HG03571 (cell line): ENCODE measurements at regions not wholly inside any gene's neighbourhood (a gene's known extent, or its start where the extent isn't known, plus 50 kb on each side); places are given as distances from the start of the nearest gene placed in this dataset.
A peak's percentile ranks its signal among the peaks of the same experiment; 100 is the strongest.

Experiments
- ATAC-seq: cut with Tn5 transposase; IDR thresholded peaks from one replicate; pipeline ENCODE4 v1.9.1; 2021; ENCODE audit not compliant: unreplicated experiment

DNA sequence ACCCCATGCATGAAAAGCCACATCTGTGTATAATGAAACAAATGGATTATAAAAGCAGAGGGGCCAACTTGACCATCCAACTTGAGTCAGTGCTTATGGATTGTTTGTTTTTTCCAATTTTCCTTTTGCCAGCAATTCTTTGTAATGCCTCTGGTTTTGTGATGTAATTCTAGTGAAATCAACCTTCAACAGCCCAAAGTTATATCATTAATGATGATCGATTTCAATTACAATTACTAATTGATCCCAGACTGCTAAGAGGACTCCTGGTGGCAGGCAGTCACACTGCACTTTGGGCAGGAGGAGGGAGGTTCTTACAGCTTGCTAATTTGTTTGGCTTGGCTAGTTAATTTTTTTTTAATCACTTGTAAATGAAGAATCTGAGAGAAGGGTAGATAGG lies 552.3 kb downstream of the NUF2 start:
- no peak for ATAC-seq

DNA sequence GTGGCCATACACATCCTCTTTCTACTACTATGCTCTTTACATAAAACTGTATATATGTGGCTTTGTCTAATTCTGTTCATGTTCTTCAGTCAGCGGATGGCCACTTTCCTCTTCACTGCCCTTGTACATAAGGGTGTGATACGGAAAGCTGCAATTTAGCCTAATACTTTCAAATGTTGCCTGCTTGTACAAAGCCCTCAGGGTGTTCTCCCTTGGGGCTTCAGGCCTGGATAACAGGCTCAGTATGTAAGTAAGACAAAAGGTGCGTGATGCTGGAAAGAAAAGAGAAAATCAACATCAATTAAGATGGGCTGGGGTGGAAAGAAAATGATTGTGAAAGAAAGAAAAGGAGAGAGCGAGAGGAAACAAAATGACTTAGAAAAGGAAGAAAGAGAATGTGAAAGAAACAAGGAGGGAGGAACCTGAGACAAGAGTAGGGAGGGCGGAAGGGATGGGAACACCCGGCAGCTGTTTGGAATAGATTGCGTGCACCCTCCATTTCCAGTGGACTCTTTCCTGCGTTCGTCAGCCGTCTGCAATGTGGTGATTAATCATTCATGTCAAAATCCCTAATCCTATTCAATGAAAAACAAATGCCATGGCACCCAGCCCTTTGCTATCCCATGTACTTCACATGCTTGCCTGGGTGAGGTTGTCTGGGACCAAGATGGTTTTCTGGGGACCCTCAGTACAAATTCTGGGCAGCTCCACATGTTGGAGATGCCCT lies 553.6 kb downstream of the NUF2 start:
- no peak for ATAC-seq

DNA sequence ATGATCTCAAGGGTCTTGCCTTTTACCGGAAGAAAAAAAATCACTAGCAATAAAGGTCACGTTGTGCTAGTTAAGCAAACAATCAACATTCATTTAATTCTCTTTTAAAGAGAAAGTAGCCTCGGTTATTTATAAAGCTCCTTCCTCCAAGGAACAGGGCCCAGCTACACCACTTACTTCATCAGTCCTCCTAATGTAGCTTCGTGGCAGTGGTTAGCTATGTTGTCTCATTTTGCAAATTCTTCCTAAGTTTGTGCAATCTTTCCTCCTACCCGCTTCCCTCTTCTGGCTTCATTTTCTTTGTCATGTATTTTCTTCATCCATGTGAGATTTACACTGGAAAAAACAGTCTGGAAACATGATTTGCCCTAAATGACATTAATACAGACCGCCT lies 554.2 kb downstream of the NUF2 start:
- ATAC-seq, result no peak

DNA sequence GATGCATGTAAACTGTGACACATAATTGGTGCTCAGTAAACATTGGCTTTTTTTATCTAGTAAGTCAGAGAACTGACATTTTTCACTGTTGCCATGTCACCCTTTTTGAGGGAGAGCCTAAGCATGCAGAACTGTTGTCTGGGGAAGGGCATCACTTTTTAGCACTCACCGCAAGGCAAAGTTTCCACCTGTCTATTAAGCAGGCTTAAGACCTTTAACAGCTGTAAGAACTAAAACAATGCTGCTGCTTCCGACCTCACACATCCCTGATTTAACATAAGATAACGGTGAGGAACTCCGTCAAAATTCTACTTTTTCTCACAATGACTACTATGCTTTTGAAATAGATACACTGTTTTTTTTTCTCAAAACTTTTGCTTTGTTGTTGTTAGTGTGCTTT lies 554.8 kb downstream of the NUF2 start:
- ATAC-seq, result no peak

DNA sequence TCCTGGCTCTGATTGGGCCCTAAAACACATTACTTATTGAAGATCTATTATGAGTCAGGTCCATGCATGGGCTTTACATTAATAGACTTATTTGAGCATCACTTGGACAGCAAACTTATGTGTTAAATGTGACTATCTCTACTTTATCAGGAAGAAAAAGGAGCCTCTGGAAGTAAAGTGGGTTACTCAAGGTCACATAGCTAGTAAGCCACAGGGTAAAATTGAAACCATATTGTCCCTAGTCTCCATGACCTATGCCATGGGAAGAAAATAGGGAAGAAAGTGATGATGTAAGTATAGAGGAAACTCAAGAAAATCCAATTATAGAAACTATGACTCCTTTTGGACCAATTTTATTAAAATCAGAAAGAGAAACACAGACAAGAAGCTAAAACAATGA lies 555.3 kb downstream of the NUF2 start:
- no peak for ATAC-seq

DNA sequence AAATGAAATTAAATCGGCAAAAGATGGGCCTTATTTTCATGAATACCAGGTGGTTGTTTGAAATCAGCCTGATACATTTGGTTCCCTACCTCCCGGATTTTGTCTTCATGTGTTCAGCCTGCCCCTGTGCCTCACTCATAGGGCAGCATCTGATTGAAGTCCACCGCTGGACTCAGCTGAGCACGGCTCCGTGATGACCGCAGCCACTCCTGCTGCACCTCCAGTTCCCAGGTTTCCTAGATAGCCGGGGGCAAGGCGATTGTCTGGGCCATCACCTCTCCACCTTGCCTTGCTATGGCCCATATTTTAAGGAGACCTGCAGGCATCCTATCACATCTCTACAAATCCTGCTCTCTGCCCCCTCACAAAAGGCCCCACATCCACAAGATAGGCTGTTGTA lies 563.8 kb downstream of the NUF2 start:
- no peak for ATAC-seq

DNA sequence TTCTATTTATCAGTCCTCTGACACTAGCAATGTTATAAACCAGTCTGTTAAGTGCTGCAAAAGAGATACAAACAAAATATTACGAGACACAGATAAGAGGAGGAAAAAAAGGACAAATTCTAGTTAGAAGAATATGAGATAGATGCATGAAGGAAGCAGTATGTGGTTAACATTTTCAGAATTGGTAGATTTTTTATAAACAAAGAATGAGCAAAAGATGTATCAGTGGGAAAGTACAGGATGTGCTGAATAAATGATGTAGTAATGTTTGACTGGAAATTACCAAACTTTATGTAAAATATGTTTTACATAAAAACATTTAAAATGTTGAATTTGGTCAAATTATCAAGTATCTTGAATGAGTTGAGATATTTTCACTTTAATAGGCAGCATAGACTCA lies 574.2 kb downstream of the NUF2 start:
- no peak for ATAC-seq

DNA sequence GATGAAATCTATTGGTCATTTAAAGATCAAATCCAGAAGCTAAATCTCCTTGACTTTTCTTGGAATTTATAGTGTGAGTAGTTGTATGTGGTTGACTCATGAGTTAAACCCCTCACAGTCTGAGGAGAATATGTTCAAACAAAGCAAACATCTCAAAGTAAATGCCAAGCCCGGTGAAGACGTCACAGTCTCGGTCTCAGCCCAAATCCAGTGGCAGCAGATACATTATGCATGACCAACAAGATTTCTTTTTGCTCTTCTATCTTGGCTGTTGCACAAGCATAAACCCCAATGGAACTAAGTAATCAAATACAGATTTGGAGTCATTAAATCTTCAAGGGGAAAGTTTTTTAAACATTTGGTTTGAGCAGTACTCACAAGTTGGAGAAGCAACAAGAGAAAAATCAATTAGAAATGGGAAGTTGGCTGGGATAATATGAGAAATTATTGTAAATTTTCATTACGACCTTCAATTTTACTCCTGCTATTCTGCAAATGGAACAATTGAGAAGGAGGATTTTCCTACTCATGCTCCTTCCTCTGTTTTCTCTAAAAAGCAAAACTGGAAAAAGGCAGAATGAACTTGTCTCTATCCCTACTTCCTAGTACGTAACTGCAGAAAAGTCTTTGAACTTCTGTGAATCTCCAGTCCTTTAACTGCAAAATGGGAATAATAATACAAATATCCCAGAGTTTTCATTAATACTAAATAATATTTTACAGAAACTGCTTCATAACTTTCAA lies 575.8 kb downstream of the NUF2 start:
- ATAC-seq, result no peak

DNA sequence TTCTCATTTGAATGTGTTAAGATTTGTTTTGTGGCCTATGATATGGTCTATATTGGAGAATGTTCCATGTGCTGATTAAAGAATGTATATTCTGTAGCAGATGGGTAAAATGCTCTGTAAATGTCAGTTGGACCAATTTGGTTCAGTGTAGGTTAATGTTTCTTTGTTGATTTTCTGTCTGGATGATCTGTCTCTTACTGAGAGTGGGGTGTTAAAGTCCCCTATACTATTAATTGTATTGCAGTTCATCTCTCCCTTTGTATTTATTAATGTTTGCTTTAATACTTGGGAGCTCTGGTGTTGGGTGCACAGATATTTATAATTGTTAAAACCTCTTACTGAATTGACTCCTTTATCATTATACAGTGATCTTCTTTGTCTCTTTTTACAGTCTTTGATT lies 584.5 kb downstream of the NUF2 start:
- no peak for ATAC-seq

DNA sequence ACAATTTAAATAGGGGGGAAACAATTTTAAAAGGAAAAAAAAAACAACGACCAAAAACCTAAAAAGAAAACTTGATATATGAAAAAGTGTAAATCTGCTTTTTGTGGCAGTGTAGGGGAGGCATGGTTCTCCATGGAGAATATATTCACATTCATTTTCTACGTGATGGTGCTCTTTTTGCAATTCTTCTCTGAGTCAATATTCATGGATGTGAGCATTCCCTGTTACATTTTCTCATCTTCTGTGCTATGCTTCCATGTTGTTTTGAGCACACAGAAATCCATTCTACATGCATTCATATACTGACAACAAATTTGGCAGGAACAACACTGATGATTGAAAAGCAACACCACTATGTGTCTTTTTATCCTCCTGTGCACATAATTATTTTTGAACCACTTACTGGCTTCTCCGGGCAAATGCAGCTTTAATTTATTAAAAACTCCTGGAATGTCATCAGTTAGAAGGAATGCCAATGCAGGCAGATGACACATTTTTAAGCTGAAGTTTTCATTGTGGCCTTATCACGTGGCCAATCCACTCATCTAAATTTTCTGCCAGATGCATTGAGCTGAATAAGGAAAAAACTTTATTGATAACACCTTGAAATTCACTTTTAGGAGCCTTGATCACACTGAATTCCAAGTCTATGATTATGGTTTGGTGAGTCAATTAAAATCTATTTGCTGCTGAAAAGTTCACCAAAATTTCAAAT lies 590.6 kb downstream of the NUF2 start:
- no peak for ATAC-seq

DNA sequence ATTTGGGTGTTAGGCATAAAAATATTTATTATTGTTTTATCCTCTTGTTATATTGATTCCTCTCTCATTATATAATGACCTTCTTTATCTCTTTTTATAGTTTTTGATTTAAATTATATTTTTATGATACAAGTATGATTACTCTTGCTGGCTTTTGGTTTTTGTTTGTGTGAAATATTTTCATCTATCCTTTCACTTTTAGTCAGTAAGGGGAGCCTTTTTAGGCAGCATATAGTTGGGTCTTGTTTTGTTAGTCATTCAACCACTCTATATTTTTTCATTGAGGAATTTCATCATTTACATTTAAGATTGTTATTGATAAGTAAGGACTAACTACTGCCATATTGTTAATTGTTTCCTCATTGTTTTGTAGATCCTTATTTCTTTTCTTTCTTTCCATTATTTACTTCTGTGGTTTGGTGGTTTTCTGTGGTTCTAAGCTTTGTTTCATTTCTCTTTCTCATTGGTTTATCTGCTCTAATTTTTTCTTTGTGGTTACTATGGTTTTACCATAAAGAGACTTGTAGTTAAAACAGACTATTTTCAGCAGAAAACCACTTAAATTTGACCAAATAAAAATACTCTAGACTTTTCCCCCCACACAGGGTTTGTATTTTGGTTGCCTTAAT lies 593.1 kb downstream of the NUF2 start:
- peak; percentile 63 for ATAC-seq

DNA sequence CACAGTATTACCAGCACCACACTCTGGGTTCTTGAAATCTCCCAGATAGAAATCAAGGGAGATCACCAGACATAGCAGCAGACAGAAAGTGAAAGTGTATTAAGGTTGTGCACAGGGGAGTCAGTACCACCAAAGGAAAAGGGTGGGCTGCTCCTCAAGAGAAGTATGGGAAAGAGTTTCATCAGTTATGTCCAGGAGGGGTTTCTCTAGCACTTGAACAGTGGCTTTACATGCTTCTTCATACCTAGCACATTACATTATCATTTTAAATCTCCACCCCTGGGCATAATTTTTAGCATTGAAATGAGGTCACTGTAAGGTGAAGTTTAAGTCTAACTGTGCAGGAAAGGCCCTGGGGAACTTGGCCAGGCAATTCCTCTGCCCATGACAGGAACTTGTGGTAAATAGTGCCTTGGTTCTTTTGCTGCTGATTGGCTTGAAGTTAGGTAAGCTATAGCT lies 601.0 kb downstream of the NUF2 start:
- ATAC-seq, result peak; percentile 85

DNA sequence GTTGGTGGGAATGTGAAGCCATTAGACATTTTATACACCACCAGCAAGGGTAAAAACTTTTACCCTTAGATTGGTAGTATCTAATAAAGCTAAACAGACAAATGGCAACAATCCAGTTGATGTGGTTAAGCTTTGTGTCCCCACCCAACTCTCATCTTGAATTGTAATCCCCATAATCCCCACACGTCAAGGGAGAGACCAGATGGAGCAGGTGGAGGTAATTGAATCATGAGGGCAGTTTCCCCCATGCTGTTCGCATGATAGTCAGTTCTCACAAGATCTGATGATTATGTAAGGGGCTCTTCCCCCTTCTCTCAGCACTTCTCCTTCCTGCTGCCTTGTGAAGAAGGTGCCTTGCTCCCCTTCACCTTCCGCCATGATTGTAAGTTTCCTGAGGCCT lies 602.3 kb downstream of the NUF2 start:
- ATAC-seq, result no peak

DNA sequence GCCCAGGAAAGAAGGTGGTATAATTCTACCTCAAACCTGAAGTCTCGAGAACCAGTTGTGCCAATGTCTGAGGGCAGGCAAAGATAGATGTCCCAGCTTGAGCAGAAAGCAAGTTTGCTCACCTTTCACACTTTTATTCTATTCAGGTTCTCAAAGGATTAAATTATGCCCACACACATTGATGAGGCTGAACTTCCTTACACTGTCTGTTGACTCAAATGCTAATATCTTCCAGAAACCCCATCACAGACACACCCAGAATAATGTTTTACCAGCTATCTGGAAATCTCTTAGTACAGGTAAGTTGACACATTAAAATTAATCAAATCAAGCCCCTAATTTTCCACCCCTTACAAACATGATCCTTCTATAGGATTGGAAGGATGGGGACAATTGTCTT lies 605.7 kb downstream of the NUF2 start:
- no peak for ATAC-seq

DNA sequence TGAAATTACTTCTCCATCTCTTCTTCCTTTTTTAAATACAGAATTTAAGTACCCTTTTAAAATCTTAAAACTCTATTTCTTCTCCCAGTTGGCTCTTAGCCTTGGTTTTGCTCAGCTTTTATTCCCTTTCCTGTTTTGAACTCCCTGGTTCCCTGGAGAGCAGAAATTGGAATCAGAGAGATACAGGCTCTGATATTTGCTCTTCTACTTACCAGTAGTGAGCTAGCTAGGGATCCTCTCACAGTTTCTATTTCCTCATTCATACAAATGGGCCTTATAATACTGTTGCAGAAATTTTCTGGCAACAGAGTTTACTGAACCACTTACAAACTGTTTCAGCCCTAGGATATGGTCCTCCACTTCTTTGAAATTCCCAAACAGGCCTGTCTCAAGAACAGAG lies 606.3 kb downstream of the NUF2 start:
- no peak for ATAC-seq

DNA sequence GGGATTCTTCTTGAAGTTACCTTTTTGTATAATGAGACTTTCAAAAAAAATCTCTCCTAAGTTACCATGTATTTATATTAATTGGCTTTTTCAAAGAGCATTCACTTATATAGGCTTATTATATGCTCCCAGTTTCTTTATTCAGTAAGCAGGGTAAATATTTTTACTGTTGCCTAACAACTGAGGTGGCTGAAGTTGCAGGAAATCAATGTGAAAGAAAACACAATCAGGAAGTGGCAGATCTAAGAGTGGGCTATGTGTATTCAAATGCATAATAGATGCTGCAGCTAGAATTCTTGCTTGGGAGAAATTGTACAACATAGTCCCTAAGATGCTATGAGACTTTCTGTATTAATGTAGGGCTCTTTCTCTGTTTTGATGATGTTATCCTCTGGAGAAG lies 606.9 kb downstream of the NUF2 start:
- no peak for ATAC-seq

DNA sequence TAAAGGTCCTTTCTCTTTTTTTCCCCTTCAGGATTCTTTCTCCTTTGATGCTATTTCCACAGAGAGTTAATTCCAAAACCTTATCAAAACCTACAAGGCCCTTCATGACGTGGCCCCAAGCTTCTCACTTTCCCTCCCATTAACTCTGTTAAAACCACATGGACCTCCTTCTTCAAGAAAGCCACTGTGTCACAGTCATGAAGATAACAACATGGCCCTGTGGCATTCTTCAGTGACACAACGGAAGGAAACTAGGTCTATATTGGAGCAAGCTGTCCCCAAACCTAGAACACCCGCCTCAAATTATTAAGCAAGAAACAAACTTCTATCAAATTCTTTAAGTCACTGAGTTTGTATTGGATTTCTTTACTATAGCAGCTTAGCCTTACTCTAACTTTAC lies 611.1 kb downstream of the NUF2 start:
- ATAC-seq, result no peak

DNA sequence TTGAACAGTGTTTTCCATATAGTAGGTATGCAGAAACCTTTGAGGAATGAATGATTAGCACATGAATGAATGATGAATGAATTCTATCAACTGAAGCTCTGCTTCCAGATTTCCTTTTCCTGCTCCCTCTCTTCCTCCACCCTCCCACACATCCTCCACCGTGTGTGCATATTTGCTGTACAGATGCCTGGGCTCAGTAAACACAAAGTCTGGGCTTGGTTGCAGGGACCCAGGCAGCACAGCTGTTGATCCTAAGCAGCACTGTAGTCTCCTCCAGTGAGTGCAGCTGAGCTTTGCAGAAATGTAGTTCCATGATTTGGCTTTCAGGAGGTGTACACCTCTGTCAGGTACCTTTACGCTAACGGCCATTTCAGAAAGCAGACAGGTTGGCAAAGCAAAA lies 611.7 kb downstream of the NUF2 start:
- ATAC-seq, result no peak

DNA sequence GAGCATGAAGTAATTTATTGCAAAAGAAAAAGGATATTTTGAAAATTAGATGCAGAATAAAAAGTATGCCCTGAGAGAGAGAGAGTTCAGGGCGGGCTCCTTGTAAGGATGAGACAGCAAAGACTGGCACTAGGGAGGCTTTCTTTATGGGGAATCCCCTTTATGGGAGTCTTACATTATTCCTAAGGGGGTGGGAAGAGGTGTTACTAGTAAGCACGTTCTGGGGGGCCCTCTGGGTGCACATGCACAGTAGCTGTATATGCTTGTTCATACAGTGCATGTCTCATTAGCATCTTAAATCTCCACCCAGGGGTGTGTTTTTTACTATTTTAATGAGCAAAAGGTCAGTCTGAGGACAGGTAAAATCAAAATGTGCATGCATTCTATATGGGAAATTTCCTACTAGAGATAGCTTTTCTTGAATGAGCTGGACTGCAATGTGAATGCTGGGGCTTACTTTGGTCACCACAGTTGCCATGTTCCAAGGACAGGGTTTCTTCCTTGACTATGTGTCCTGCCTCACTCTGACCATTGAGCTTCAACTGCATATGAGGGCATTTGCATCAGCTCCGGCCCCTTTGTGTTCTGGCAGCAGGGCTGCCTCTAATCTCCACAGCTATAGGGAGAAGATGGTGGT lies 614.1 kb downstream of the NUF2 start:
- no peak for ATAC-seq

DNA sequence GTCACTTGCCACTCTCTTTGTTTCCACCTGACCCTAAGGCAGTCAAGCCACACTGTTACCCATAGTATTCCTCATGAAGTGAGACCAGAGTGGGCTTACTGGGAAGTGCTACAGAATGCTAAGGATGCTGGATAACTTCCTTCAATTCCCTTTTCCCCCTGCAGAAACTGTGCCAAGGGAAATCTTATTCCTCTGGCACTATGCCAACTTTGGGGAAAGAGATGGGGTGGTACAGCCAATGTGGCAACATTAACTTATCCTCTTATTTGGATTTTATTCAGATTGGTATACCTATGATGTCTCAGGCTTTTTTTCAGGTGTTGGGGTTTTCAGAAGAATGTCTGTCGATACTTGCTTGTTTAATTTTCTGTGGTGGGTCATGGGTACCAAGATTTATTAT lies 599.4 kb upstream of the PBX1 start:
- ATAC-seq, result no peak

DNA sequence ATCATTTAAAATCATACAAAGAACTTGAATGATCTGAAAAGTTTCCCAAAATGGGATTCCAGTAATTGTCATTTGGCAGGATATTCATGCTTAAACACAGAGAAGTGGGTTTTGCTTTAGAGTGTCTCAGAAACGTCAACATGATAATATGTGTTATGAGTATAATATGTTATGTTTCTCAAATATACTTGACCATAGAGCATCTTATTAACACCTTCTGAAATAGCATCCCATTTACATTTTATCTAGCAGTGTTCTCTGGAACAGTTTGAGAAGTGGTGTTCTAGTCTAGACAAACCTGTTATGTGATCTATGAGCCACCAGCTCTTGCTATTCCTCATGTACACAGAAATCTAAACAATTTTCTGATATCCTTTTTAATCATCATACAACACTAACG lies 588.8 kb upstream of the PBX1 start:
- ATAC-seq, result no peak
